ENCODE measurements at regions not wholly inside any gene's neighbourhood (a gene's known extent, or its start where the extent isn't known, plus 50 kb on each side); places are given as distances from the start of the nearest gene placed in this dataset.

DNA sequence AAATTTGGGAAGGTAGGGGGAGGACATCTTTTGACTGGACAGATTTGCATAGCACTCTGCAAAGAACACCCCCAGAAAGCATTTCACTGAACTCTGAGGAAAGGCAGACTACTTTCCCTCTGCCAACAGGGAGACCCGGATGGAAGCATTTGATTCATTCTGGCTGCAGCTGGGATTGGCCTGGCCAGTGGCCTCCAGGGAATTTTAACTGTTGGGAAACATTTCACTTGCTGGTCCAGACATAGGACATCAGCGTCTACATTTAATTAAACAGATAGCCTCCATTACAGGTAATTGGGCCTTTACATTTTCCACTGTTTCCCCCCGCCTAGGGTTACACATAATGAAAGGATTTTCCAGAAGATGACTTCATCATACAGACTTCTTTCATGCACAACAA is 92.8 kb downstream of the MARCHF4 start:
- no peak for DNase-seq (ENCODE audit: low read depth, low spot score)
- Histone ChIP-seq H3K9me3 (ENCODE audit: insufficient read depth, low read length) (no peaks in the 10 kb centered on the region), H3K4me1 (ENCODE audit: insufficient read depth, insufficient read length) (peaks cover 21% of the 10 kb centered on the region), H3K27me3 (ENCODE audit: insufficient read depth, insufficient read length) (no peaks in the 10 kb centered on the region), H3K36me3 (ENCODE audit: insufficient read depth, insufficient read length, low read length) (no peaks in the 10 kb centered on the region), H3K4me3 (ENCODE audit: insufficient read length, low read depth) (no peak overlapping the region), H3K9ac (ENCODE audit: insufficient read length, low read depth) (no peak overlapping the region)
- TF ChIP-seq SUZ12 (IDR thresholded peaks at IDR 0.05; ENCODE audit: extremely low read depth, insufficient read depth, insufficient read length) = no peak
- no peak for TF ChIP-seq ZNF274 (IDR thresholded peaks at IDR 0.05; ENCODE audit: low read depth, low read length)
- no peak for TF ChIP-seq YY1 (IDR thresholded peaks at IDR 0.05; ENCODE audit: insufficient read depth, insufficient read length)

DNA sequence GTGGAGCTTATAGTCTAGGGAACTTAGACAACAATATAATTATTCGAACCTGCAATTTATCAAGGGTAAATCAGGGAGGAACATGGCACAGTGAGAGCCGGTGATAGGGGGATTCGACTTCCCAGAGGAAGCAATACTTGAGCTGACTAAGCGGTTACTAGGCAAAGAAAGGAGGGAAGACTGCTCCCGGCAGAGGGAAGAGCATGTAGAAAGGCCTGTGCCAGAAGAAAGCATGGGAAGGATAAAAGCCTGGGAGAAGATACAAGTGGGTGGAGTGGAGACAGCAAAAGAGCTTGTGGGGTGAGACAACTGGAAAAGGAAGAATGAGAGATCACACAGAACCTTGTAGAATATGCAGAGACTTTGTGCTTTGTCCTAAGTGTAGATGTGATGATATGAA is 93.3 kb downstream of the MARCHF4 start:
- Histone ChIP-seq H3K9me3 (ENCODE audit: insufficient read depth, low read length) (no peaks in the 10 kb centered on the region), H3K27me3 (ENCODE audit: insufficient read depth, insufficient read length) (no peaks in the 10 kb centered on the region)
- TF ChIP-seq SUZ12 (IDR thresholded peaks at IDR 0.05; ENCODE audit: extremely low read depth, insufficient read depth, insufficient read length) = no peak
- TF ChIP-seq ZNF274 (IDR thresholded peaks at IDR 0.05; ENCODE audit: low read depth, low read length) = no peak
- TF ChIP-seq YY1 (IDR thresholded peaks at IDR 0.05; ENCODE audit: insufficient read depth, insufficient read length) = no peak

DNA sequence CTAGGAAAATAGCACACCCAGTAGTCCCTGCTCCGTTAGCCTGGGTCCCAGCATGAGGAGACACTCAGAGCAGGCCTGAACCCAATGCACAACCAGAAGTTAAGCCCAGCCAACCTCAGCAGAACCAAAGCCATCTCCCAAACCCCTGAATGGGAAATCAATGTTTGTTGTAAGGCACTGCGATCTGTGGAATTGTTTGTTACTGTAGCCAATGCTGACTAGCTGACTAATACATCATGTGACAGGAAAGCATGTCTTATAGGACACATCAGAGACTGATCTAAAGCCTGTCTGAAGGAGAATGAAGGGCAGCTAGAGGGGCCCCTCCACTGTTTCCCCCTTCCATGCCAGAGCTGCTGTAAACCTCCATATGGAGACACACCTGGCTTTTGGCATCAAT is 96.4 kb downstream of the MARCHF4 start:
- Histone ChIP-seq H3K4me3 (ENCODE audit: insufficient read length, low read depth) (no peak overlapping the region), H3K4me1 (ENCODE audit: insufficient read depth, insufficient read length) (no peaks in the 10 kb centered on the region), H3K27me3 (ENCODE audit: insufficient read depth, insufficient read length) (peaks cover 2% of the 10 kb centered on the region), H3K9me3 (ENCODE audit: insufficient read depth, low read length) (no peaks in the 10 kb centered on the region), H3K9ac (ENCODE audit: insufficient read length, low read depth) (no peak overlapping the region), H3K36me3 (ENCODE audit: insufficient read depth, insufficient read length, low read length) (no peaks in the 10 kb centered on the region)
- DNase-seq (ENCODE audit: low read depth, low spot score) = no peak
- TF ChIP-seq SUZ12 (IDR thresholded peaks at IDR 0.05; ENCODE audit: extremely low read depth, insufficient read depth, insufficient read length) (no peak), ZNF274 (IDR thresholded peaks at IDR 0.05; ENCODE audit: low read depth, low read length) (no peak), YY1 (IDR thresholded peaks at IDR 0.05; ENCODE audit: insufficient read depth, insufficient read length) (no peak)

More for the DNA sequence above, 93.3 kb downstream of the MARCHF4 start:
- Histone ChIP-seq H3K4me3 (ENCODE audit: insufficient read length, low read depth) (no peak overlapping the region), H3K36me3 (ENCODE audit: insufficient read depth, insufficient read length, low read length) (no peaks in the 10 kb centered on the region), H3K4me1 (ENCODE audit: insufficient read depth, insufficient read length) (peaks cover 19% of the 10 kb centered on the region), H3K9ac (ENCODE audit: insufficient read length, low read depth) (no peak overlapping the region)
- DNase-seq (ENCODE audit: low read depth, low spot score) = no peak

DNA sequence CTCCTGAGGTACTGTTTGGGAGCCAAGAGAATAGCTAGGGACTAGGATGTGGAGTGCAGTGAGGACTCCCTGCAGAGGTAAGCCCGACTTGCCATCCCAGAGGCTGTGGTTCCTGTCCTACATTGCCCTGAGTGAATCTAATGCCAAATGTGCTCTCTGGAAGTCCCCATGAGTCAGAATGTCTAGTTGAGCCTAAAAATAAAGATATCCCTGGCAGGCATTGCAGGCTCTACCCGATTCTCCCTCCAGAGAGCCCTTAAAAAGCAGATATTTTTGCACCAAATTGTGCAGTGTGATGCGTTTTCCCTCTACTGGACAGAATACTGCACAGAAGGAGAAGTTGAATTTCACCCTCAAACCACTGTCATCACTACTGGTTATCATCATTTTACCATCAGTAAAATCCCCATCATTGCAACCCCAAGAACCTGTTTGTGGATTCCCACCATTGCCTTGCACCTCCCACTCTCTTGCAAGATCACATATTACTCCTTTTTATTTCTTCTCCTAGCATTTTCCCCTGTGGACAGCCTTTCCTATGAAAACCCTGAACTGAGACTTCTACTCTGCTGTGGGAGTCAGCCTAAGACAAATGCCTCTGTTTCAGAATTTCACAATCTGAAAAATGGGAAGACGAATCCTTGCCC is 98.0 kb downstream of the MARCHF4 start:
- DNase-seq (ENCODE audit: low read depth, low spot score) = no peak
- H3K4me3 ChIP-seq (ENCODE audit: insufficient read length, low read depth) = no peak overlapping the region
- no peak overlapping the region for H3K9ac ChIP-seq (ENCODE audit: insufficient read length, low read depth)
- H3K36me3 ChIP-seq (ENCODE audit: insufficient read depth, insufficient read length, low read length) = no peaks in the 10 kb centered on the region
- peaks cover 4% of the 10 kb centered on the region for H3K27me3 ChIP-seq (ENCODE audit: insufficient read depth, insufficient read length)
- H3K9me3 ChIP-seq (ENCODE audit: insufficient read depth, low read length) = no peaks in the 10 kb centered on the region
- no peaks in the 10 kb centered on the region for H3K4me1 ChIP-seq (ENCODE audit: insufficient read depth, insufficient read length)
- TF ChIP-seq SUZ12 (IDR thresholded peaks at IDR 0.05; ENCODE audit: extremely low read depth, insufficient read depth, insufficient read length) (no peak), ZNF274 (IDR thresholded peaks at IDR 0.05; ENCODE audit: low read depth, low read length) (no peak), YY1 (IDR thresholded peaks at IDR 0.05; ENCODE audit: insufficient read depth, insufficient read length) (no peak)

DNA sequence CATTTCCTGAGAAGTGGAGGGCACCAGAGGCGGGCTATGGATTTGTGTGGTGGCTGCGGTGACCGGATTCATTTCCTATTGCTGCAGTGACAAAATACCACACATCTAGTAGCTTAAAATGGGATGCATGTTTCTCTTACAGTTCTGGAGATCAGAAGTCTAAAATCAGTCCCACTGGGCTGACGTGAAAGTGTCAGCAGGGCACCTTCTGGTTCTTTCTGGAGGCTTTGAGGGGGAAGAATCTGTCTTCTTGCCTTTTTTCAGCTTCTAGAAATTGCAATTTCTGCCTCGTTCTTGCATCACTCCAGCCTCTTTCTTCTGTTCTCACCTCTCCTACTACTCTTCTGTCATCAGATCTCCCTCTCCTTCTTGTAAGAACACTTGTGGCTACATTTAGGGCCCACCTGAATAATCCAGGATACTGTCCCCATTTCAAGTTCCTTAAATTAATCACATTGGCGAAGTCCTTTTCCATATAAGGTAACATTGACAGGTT is 111.2 kb downstream of the MARCHF4 start:
- Histone ChIP-seq H3K4me1 (ENCODE audit: insufficient read depth, insufficient read length) (no peaks in the 10 kb centered on the region), H3K9ac (ENCODE audit: insufficient read length, low read depth) (no peak overlapping the region), H3K36me3 (ENCODE audit: insufficient read depth, insufficient read length, low read length) (no peaks in the 10 kb centered on the region), H3K4me3 (ENCODE audit: insufficient read length, low read depth) (no peak overlapping the region), H3K9me3 (ENCODE audit: insufficient read depth, low read length) (no peaks in the 10 kb centered on the region), H3K27me3 (ENCODE audit: insufficient read depth, insufficient read length) (peaks cover 2% of the 10 kb centered on the region)
- DNase-seq (ENCODE audit: low read depth, low spot score) = no peak
- TF ChIP-seq ZNF274 (IDR thresholded peaks at IDR 0.05; ENCODE audit: low read depth, low read length) = no peak
- no peak for TF ChIP-seq YY1 (IDR thresholded peaks at IDR 0.05; ENCODE audit: insufficient read depth, insufficient read length)
- no peak for TF ChIP-seq SUZ12 (IDR thresholded peaks at IDR 0.05; ENCODE audit: extremely low read depth, insufficient read depth, insufficient read length)

DNA sequence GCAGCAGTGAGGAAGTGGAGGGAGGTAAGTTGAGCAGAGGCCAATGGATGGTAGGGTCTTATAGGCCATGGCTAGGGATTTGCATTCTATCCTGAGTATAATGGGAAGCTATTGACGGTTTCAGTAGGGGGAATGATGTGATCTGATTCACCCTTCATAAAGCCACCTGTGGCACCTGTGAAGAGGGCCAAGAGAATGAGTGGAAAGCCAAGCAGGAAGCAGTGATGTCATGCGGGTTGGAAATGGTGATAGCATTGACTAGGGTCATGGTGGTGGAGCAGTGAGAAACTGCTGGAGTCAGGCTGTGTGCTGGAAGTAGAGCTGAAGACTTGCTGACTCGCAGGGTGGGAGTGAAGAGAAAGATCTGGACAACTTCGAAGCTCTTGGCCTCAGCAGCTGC is 111.7 kb downstream of the MARCHF4 start:
- Histone ChIP-seq H3K27me3 (ENCODE audit: insufficient read depth, insufficient read length) (peaks cover 2% of the 10 kb centered on the region), H3K4me3 (ENCODE audit: insufficient read length, low read depth) (no peak overlapping the region), H3K9ac (ENCODE audit: insufficient read length, low read depth) (no peak overlapping the region), H3K36me3 (ENCODE audit: insufficient read depth, insufficient read length, low read length) (no peaks in the 10 kb centered on the region), H3K4me1 (ENCODE audit: insufficient read depth, insufficient read length) (no peaks in the 10 kb centered on the region), H3K9me3 (ENCODE audit: insufficient read depth, low read length) (no peaks in the 10 kb centered on the region)
- DNase-seq (ENCODE audit: low read depth, low spot score) = no peak
- no peak for TF ChIP-seq YY1 (IDR thresholded peaks at IDR 0.05; ENCODE audit: insufficient read depth, insufficient read length)
- no peak for TF ChIP-seq ZNF274 (IDR thresholded peaks at IDR 0.05; ENCODE audit: low read depth, low read length)
- TF ChIP-seq SUZ12 (IDR thresholded peaks at IDR 0.05; ENCODE audit: extremely low read depth, insufficient read depth, insufficient read length) = no peak

DNA sequence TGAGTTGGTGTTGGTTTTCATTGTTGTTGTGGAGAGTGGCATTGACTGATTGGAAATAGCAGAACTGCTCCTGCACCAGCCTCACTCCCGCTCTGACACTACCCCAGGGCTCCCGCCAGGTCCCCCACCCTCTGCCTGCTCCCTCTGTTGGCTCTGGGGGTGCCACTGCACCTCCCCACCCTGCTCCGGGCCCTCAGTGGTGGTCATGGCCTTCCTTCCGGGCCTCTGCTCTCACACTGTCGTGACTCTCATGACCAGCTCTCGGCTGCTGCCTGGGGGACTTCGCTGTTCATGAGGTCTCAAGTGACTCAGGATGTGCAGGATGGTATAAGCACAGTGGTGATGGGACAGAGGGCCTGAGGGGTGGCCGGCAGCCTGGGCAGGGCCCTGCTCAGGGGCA is 113.2 kb downstream of the MARCHF4 start:
- Histone ChIP-seq H3K27me3 (ENCODE audit: insufficient read depth, insufficient read length) (peaks cover 2% of the 10 kb centered on the region), H3K4me1 (ENCODE audit: insufficient read depth, insufficient read length) (no peaks in the 10 kb centered on the region), H3K36me3 (ENCODE audit: insufficient read depth, insufficient read length, low read length) (no peaks in the 10 kb centered on the region), H3K9me3 (ENCODE audit: insufficient read depth, low read length) (no peaks in the 10 kb centered on the region), H3K4me3 (ENCODE audit: insufficient read length, low read depth) (no peak overlapping the region), H3K9ac (ENCODE audit: insufficient read length, low read depth) (no peak overlapping the region)
- no peak for DNase-seq (ENCODE audit: low read depth, low spot score)
- TF ChIP-seq YY1 (IDR thresholded peaks at IDR 0.05; ENCODE audit: insufficient read depth, insufficient read length) (no peak), ZNF274 (IDR thresholded peaks at IDR 0.05; ENCODE audit: low read depth, low read length) (no peak), SUZ12 (IDR thresholded peaks at IDR 0.05; ENCODE audit: extremely low read depth, insufficient read depth, insufficient read length) (no peak)
